NCI-H1694 (cell line): ENCODE measurements at regions not wholly inside any gene's neighbourhood (a gene's known extent, or its start where the extent isn't known, plus 50 kb on each side); places are given as distances from the start of the nearest gene placed in this dataset.

ENCODE experiments used
- DNase-seq: peaks from one replicate; lab custom pipeline; 2025; lab: John Stamatoyannopoulos, UW

GRCh38 chr5:29662876-29663275 is 1530.6 kb upstream of the CDH6 start:
- no peak for DNase-seq

GRCh38 chr5:29654954-29655353 is 1538.5 kb upstream of the CDH6 start:
- DNase-seq, result no peak

DNA sequence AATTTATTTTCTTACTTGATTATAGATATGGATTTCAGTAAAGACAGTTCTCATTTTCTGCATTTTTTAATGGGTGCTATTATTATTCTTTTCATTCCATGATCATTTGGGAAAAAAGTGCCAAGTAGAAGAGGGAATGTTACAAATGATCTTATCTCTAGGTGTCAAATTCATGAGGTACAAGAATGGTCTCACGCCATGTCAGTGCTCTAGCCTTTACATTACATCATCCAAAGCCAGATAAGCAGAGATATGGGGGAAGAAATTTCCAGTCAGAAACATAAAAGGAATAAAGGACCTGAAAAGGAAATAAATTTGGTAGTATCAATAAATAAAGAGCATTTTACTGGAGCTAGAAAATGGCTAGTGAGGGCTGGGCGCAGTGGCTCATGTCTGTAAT is 1544.2 kb upstream of the CDH6 start:
- no peak for DNase-seq

GRCh38 chr5:29642601-29643000 is 1550.9 kb upstream of the CDH6 start:
- no peak for DNase-seq

GRCh38 chr5:29614206-29614605 is 1579.3 kb upstream of the CDH6 start:
- no peak for DNase-seq

DNA sequence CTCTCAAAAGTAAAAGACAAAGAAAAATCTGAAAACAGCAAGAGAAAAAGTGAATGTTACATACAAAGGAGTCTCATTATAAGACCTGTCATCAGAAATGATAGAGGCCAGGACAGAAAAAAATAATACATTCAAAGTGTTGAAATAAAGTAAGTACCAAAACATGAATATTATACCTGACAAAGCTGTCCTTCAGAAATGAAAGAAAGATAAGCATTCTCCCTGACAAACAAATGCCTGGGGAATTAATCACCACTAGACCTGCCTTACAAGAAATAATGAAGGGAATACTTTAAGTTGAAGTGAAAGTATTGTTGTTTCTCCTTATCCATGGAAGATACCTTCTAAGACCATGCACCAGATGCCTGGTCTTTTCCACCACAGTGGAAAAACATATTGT is 1605.2 kb upstream of the CDH6 start:
- DNase-seq, result no peak

- no peak for DNase-seq
Measured at GRCh38 chr5:29587832-29588231, 1605.7 kb upstream of the CDH6 start.

DNA sequence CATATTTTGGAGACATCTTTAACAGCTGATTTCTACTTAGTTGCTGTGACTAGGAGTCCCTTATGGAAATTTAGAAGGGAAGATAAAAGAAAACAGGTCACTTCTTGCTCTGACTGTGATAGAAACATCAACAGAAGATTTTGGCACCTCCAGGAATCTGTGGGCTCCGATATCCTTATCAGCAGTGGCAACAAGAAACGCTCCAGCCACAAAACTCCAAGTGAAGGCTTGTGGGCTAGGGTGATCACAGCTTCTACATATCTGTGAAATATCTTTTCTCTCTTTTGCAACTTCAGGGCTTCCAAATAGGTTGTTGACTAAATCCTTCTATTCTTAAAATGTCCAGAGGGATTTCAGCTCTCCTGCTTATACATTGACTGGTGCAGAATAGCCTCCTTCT is 1625.5 kb upstream of the CDH6 start:
- DNase-seq, result no peak

DNA sequence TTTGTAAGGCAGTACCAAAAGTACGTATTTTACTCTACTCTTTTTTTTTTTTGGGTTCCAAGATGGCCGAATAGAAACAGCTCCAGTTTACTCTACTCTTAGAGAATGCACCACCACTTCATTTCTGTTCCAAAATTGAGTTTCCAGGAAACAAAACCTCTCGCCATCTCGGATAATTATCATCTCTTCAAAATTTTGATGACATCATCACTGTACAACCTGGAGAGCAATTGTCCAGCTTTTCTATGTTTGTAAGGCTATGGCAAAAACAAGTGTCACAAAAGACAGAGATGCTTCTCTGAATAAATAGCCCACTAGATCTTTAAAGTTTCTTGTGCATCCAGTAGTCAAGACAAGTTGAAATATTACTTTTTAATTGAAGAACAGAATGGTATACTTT is 1631.9 kb upstream of the CDH6 start:
- DNase-seq, result no peak

DNA sequence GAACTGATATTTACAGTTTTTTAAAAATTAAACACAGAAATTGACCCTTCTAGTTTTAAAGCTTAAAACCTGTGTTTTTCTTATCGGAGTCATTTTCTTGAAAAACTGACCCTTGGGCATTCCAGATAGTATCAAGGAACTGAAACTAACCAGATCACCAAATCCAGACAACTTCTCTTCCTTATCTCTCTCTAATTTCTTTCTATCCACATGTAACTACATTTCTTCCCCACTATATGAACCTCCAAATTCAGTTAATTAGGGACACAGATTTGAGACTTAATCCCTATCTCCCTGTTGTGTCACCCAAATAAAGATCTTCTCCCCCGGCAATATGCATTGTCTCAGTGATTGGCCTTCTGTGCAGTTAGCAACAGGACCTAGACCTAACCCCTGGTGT is 1643.0 kb upstream of the CDH6 start:
- DNase-seq, result no peak

GRCh38 chr5:29548262-29548661 is 1645.2 kb upstream of the CDH6 start:
- DNase-seq, result no peak

- no peak for DNase-seq
Measured at GRCh38 chr5:29547236-29547865, 1646.1 kb upstream of the CDH6 start.

DNA sequence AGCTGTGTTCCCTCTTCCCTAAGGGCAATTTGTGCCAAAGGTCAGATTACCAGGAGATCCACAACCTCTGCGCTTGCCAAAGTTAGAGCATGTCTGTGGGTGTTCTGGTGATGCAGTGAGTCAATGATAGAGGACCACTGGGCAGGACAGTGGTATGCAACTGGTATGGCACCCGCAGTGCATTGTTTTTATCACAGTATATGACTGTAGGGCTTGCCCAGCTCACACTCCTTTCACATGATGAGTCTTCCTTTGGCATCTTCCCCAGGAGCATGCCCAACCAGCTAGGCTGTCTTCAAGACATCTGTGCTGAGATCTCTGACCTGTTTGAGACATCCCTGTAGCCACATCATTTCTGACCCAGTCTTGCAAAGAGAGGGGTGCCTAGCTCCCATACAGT is 1650.0 kb upstream of the CDH6 start:
- no peak for DNase-seq

DNA sequence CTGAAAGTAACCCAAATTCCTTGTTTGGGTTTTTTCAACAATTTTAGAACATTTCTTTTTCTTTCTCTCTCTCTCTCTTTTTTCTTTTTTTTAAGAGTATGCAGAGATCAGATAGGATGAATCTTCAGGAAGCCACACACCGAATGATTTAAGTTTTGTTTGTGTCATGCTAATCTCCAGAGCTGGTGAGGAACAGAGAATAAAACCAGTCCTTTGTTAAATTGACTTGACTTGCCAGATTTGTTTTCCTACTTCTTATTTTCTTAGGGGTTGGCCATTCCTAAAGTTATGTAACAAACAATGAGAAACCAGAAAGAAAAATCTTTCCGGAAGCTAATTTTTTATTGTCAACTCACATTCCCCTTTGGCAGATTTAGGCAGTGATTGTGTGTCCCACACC is 1669.3 kb upstream of the CDH6 start:
- DNase-seq, result no peak

DNA sequence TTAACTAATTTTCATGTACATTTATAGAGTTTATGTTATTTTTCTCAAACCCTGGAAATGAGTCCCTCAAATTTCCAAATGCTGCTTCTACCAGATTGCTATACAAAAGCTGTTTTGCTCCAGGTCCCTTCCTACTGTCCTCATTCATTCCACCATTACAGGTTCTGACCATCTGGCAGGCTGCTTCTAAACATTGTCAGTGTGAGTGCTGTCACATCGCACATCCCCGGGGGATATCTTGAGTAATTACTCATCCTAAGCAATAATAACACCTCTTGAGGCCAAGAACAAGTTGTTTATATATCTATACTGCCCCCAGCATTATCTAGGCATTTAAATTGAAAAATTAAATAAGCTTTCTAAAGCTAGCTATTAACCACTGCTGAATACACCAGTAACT is 1675.3 kb upstream of the CDH6 start:
- no peak for DNase-seq

- no peak for DNase-seq
Measured at GRCh38 chr5:29516224-29516623, 1677.3 kb upstream of the CDH6 start.

DNA sequence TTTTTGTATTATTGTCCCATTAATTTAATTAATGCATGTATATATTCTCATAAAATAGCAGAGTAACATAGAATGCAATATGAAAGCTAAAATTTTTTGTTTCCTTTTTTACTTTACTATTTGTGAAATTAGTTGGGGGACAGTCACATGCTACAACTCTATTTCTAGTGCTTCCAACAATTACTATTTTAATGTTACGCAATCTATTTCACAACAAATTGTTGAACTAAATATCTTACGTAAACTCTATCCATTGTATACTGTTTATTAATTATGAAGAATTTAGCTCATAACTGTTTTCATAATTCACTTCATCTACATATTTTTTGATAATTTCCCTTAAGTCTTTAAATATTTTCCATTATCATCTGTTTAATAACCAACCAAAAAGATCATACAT is 1685.4 kb upstream of the CDH6 start:
- no peak for DNase-seq

GRCh38 chr5:29504411-29504810 is 1689.1 kb upstream of the CDH6 start:
- DNase-seq, result no peak

DNA sequence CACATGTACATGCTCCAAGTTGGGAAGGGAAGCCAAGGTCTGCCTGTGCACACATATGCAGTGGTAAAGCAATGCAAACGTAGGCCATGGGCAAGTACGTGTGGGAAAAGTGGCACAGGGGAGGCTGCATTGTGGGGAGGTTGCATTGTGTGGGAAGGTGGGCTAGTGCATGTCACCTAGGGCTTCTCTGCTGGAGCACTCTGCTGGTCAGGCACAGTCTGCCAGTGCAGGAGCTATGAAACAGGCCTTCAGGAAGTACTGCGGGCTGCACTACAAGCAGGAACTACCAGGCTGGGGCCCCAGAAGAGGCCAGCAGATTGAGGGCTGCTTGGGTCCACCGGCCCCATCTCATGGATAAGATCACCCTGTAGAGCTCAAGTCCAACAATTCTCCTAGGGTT is 1694.6 kb upstream of the CDH6 start:
- DNase-seq, result no peak

GRCh38 chr5:29498412-29498811 is 1695.1 kb upstream of the CDH6 start:
- DNase-seq, result no peak

DNA sequence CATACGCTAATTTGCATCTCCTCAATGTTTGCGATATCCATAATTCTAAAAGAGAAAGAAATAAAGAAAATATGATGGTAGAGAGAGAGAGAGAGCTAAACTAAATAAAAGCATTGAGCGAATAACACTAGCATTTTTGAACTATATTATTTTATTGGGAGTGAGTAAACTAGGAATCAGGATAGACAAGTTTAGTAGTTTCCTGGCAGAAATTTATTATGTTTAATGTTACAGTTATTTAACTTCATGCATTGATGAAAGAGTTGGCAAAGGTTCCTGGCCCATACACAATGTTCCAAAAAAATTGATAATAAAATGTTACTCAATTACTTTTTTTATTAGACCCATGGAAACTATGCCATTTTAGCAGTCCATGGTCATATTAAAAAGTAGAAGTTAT is 1708.2 kb upstream of the CDH6 start:
- no peak for DNase-seq

DNA sequence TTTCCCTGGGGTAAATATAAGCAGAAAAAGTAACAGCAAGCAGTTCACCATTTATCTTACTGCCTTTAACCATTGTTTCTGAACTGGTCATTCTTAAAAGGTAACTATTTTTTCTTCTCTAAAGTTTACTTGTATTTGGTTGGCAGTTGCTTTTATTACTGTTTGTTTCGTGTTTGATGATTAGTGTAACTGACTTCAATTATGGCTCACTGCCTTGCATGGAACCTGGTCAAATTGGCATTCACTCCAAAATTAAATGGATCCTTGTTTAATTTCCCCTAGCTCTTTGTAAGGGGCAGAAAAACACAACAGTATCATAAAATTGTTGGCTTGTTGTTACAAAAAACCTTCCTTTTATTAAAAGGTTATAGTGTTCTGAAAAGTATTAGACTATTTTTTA is 1723.9 kb upstream of the CDH6 start:
- no peak for DNase-seq

DNA sequence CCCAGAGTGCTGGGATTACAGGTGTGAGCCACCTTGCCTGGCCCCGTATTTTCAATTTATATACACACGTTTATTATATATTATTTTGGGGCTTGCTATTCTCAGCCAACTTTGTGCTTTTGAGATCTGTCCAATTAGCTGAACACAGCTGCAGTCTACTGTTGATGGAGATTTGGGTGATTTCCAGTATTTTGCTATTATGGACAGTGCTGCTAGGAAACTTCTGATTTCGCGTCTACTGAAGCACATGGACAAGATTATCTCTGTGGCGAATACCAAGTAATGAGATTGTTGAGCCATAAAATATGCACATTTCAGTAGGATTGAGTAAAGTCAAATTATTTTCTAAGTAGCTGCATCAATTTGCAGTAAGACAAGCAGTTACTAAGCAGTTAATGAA is 1731.2 kb upstream of the CDH6 start:
- DNase-seq, result no peak

DNA sequence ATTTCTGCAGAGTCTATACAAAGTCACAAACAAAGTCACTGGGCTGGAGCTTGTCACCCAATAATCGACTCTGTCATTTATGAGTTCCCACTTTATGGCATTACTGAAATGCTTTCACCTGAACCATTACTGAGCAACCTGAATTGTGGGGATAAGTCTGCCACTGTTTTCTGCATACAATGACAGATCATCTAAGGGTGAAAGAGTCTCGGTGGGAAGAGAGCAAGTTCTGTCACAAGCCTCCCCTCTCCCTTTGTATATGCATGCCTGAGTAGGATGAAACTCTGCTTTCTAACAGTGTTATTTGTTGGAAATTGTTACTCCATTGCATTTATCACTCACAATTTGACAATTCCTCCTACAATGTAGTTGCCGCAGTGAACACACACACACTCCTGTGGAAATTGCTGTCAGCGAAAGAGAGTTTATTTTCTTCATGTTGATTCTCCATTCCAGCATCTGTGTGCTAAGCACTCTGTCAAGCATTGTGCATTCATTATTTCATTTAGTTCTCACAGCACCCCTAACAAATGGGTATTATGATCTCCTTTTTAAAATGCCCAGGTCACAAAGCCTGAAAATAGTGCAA is 1732.4 kb upstream of the CDH6 start:
- no peak for DNase-seq
